SK-N-SH (cell line): ENCODE measurements at regions not wholly inside any gene's neighbourhood (a gene's known extent, or its start where the extent isn't known, plus 50 kb on each side); places are given as distances from the start of the nearest gene placed in this dataset.
"Not testable (repeated sequence)": the region's sequence is repeated elsewhere in the genome, so short reads cannot be mapped to it uniquely, and the experiment has no call there.

Source experiments
- CTCF ChIA-PET: fragments of 300-600, 350-600 bp; formaldehyde crosslinking; extraction: SDS; loops from one replicate; lab custom pipeline; 2021; lab: Yijun Ruan, JAX
- POLR2A ChIA-PET: fragments of 350-600 bp; sonication (Branson Sonifier 250); formaldehyde crosslinking; extraction: SDS; loops from one replicate; lab custom pipeline; 2020; ENCODE audit warnings: antibody characterized with exemption, inconsistent platforms; lab: Yijun Ruan, JAX
- DNase-seq: peaks from one replicate; pipeline ENCODE4 v3.0.0; 2012
- H2AFZ ChIP-seq: fragments of 200-600 bp; sonication (generic); 2 replicates; pipeline ENCODE4 v1.8.1; 2016; ENCODE audit warnings: antibody characterized with exemption, mild to moderate bottlenecking, low read depth
- H3F3A ChIP-seq: fragments of 200-600 bp; sonication (generic); replicated peaks from 2 replicates; pipeline ENCODE3; 2016; ENCODE audit warnings: antibody characterized with exemption, mild to moderate bottlenecking; ENCODE audit not compliant: insufficient read depth
- H3K27ac ChIP-seq, 2 experiments: fragments of 200-500 bp in 1 of 2; fragments of 200-600 bp in 1 of 2; sonication (Bioruptor generic) in 1 of 2; sonication (generic), shearing (Covaris generic) in 1 of 2; 2 replicates each; pipeline versions ENCODE4 v1.5.1 to v1.6.1; 2014 to 2016; ENCODE audit warnings: low read depth in 2 of 2, inconsistent platforms in 1 of 2, low read length in 1 of 2, mild to moderate bottlenecking in 1 of 2, mixed read lengths in 1 of 2
- H3K27me3 ChIP-seq: fragments of 200-600 bp; sonication (generic), shearing (Covaris generic); 2 replicates; pipeline ENCODE4 v1.6.1; 2016; ENCODE audit warnings: mixed run types; ENCODE audit not compliant: insufficient read depth
- H3K36me3 ChIP-seq, 2 experiments: fragments of 200-500 bp in 1 of 2; fragments of 200-600 bp in 1 of 2; sonication (Bioruptor generic) in 1 of 2; sonication (generic) in 1 of 2; replicated peaks in 1 of 2; 2 replicates each; pipeline versions ENCODE3 to v1.5.1; 2014 to 2016; ENCODE audit warnings: low read length in 1 of 2, mild to moderate bottlenecking in 1 of 2; ENCODE audit not compliant: insufficient read depth in 2 of 2, control insufficient read depth in 1 of 2
- H3K4me1 ChIP-seq, 2 experiments: fragments of 200-500 bp in 1 of 2; fragments of 200-600 bp in 1 of 2; sonication (Bioruptor generic) in 1 of 2; sonication (generic), shearing (Covaris generic) in 1 of 2; 2 replicates each; pipeline versions ENCODE4 v1.5.1 to v1.6.1; 2014 to 2016; ENCODE audit warnings: low read depth in 1 of 2, low read length in 1 of 2, mixed run types in 1 of 2; ENCODE audit not compliant: insufficient read depth in 2 of 2, control insufficient read depth in 1 of 2
- H3K4me2 ChIP-seq: fragments of 200-600 bp; sonication (generic), shearing (Covaris generic); 2 replicates; pipeline ENCODE4 v1.6.1; 2017; ENCODE audit warnings: mixed run types
- H3K4me3 ChIP-seq, 2 experiments: fragments of 200-500 bp in 1 of 2; fragments of 200-600 bp in 1 of 2; sonication (Bioruptor generic) in 1 of 2; sonication (generic), shearing (Covaris generic) in 1 of 2; 2 replicates each; pipeline versions ENCODE4 v1.5.1 to v1.8.1; 2014 to 2016; ENCODE audit warnings: low read depth in 2 of 2, inconsistent platforms in 1 of 2, low read length in 1 of 2, mild to moderate bottlenecking in 1 of 2, mixed read lengths in 1 of 2, moderate library complexity in 1 of 2
- H3K79me2 ChIP-seq: fragments of 200-600 bp; sonication (generic); 2 replicates; pipeline ENCODE4 v1.8.1; 2017; ENCODE audit warnings: mild to moderate bottlenecking; ENCODE audit not compliant: insufficient read depth
- H3K9ac ChIP-seq: fragments of 200-600 bp; sonication (generic); 2 replicates; pipeline ENCODE4 v1.6.1; 2017; ENCODE audit warnings: mixed run types
- H3K9me2 ChIP-seq: fragments of 200-600 bp; sonication (generic); 2 replicates; pipeline ENCODE4 v1.6.1; 2017; ENCODE audit warnings: mixed run types
- H3K9me3 ChIP-seq: fragments of 200-600 bp; sonication (generic); 2 replicates; pipeline ENCODE4 v1.6.1; 2017; ENCODE audit warnings: mixed run types, mild to moderate bottlenecking, moderate library complexity
- H4K20me1 ChIP-seq: fragments of 200-600 bp; sonication (generic); 2 replicates; pipeline ENCODE4 v1.6.1; 2017; ENCODE audit warnings: mild to moderate bottlenecking, mixed run types; ENCODE audit not compliant: insufficient read depth
- ELF1 ChIP-seq: IDR thresholded peaks from 2 replicates; pipeline ENCODE4 v1.4.0; 2012
- EP300 ChIP-seq, 2 experiments: IDR thresholded peaks; 2 replicates each; pipeline versions ENCODE4 v1.4.0 to v1.6.1; 2012; ENCODE audit warnings: borderline replicate concordance in 1 of 2, low read depth in 1 of 2, low read length in 1 of 2
- EZH2phosphoT487 ChIP-seq: fragments of 200-600 bp; sonication (generic); IDR thresholded peaks from 2 replicates; pipeline ENCODE4 v1.6.1; 2017; ENCODE audit warnings: low read depth, mixed run types, mild to moderate bottlenecking, antibody characterized with exemption, moderate library complexity, borderline replicate concordance
- FOXJ3 ChIP-seq: sonication (generic); formaldehyde crosslinking; IDR thresholded peaks from 2 replicates; pipeline ENCODE4 v1.5.1; 2020; ENCODE audit warnings: mild to moderate bottlenecking, missing genetic modification reagents
- FOXM1 ChIP-seq: IDR thresholded peaks from 2 replicates; pipeline ENCODE4 v1.4.0; 2012; ENCODE audit warnings: low read depth, mild to moderate bottlenecking
- GATA2 ChIP-seq: sonication (generic); formaldehyde crosslinking; IDR thresholded peaks from 2 replicates; pipeline ENCODE4 v1.5.0; 2020; ENCODE audit warnings: mild to moderate bottlenecking, missing genetic modification reagents
- MXI1 ChIP-seq: IDR thresholded peaks from 2 replicates; pipeline ENCODE4 v1.6.1; 2012; ENCODE audit warnings: mild to moderate bottlenecking, low read depth, low read length, improper control_type of control experiment
- NRF1 ChIP-seq: IDR thresholded peaks from 2 replicates; pipeline ENCODE4 v1.6.1; 2012; ENCODE audit warnings: low read depth, mild to moderate bottlenecking, low read length
- POLR2AphosphoS5 ChIP-seq: IDR thresholded peaks from 2 replicates; pipeline ENCODE4 v1.6.1; 2012; ENCODE audit warnings: low read depth, low read length
- RCOR1 ChIP-seq: fragments of 150-350 bp; IDR thresholded peaks from 2 replicates; pipeline ENCODE4 v1.6.1; 2017; ENCODE audit warnings: antibody characterized with exemption, low read length
- SIN3A ChIP-seq: IDR thresholded peaks from 2 replicates; pipeline ENCODE4 v1.6.1; 2012; ENCODE audit warnings: low read depth, mild to moderate bottlenecking, low read length, moderate library complexity, borderline replicate concordance
- SMC3 ChIP-seq: IDR thresholded peaks from 2 replicates; pipeline ENCODE4 v1.6.1; 2012; ENCODE audit warnings: low read depth, low read length, improper control_type of control experiment
- TCF12 ChIP-seq: IDR thresholded peaks from 2 replicates; pipeline ENCODE4 v1.4.0; 2012
- TEAD4 ChIP-seq: IDR thresholded peaks from 2 replicates; pipeline ENCODE4 v1.4.0; 2012; ENCODE audit warnings: mild to moderate bottlenecking, borderline replicate concordance; ENCODE audit not compliant: insufficient read depth
- USF1 ChIP-seq: IDR thresholded peaks from 2 replicates; pipeline ENCODE4 v1.4.0; 2012; ENCODE audit warnings: low read depth, borderline replicate concordance
- YY1 ChIP-seq: IDR thresholded peaks from 2 replicates; pipeline ENCODE4 v1.4.0; 2012; ENCODE audit warnings: low read depth, mild to moderate bottlenecking
- WGBS: methylation state at CpG from one replicate; pipeline ENCODE4 v1.1.6; 2017; ENCODE audit warnings: low lambda C conversion rate; 5-methylcytosine and 5-hydroxymethylcytosine counted together
- TF ChIP-seq, protein P1 (sequence below): fragments of 150-350 bp; IDR thresholded peaks from 2 replicates; pipeline ENCODE4 v1.6.1; 2016; ENCODE audit warnings: mild to moderate bottlenecking, low read depth, low read length

GRCh38 chr2:131717907-131718306 is 190.2 kb downstream of the CCDC74A start:
- H3K9ac ChIP-seq, H3K9me2 ChIP-seq, CTCF ChIA-PET, H4K20me1 ChIP-seq, H3K4me3 ChIP-seq, H3K4me2 ChIP-seq, H3K27me3 ChIP-seq, H2AFZ ChIP-seq, H3K27ac ChIP-seq, POLR2A ChIA-PET, H3K36me3 ChIP-seq, DNase-seq, H3K9me3 ChIP-seq, H3F3A ChIP-seq, H3K4me1 ChIP-seq: not testable (repeated sequence)
- peaks cover 21% of the 10 kb centered on the region; the same call in 1 of the 2 replicates for H3K79me2 ChIP-seq

GRCh38 chr2:131721163-131721562 is 193.5 kb downstream of the CCDC74A start:
- H3K4me1 ChIP-seq, H3K9me2 ChIP-seq, H3K27me3 ChIP-seq, CTCF ChIA-PET, H3K27ac ChIP-seq, H3K4me3 ChIP-seq, DNase-seq, H3K9me3 ChIP-seq, H3F3A ChIP-seq, H3K9ac ChIP-seq, H3K4me2 ChIP-seq, H3K36me3 ChIP-seq, H4K20me1 ChIP-seq, POLR2A ChIA-PET, H2AFZ ChIP-seq: not testable (repeated sequence)
- 92% methylated on average over 4 of the region's 6 CpGs for whole genome bisulfite sequencing
- peaks cover 21% of the 10 kb centered on the region; the same call in 1 of the 2 replicates for H3K79me2 ChIP-seq

- 99% methylated on average over 2 of the region's 2 CpGs for WGBS
- CTCF ChIA-PET, H4K20me1 ChIP-seq, H3K27ac ChIP-seq, H3K36me3 ChIP-seq, H3K9ac ChIP-seq, H2AFZ ChIP-seq, H3K4me1 ChIP-seq, H3K27me3 ChIP-seq, DNase-seq, H3F3A ChIP-seq, H3K9me2 ChIP-seq, H3K4me2 ChIP-seq, POLR2A ChIA-PET, H3K9me3 ChIP-seq, H3K4me3 ChIP-seq: not testable (repeated sequence)
- peaks cover 21% of the 10 kb centered on the region; the same call in 1 of the 2 replicates for H3K79me2 ChIP-seq
Observed at GRCh38 chr2:131722256-131722655, 194.6 kb downstream of the CCDC74A start.

- Histone ChIP-seq H3K9me3 (no peaks in the 10 kb centered on the region), H3K4me2 (no peak overlapping the region), H3K27ac (no peak overlapping the region), H3K27me3 (no peaks in the 10 kb centered on the region), H3F3A (peaks cover 4% of the 10 kb centered on the region), H2AFZ (no peak overlapping the region), H4K20me1 (no peaks in the 10 kb centered on the region), H3K9ac (no peak overlapping the region), H3K4me1 (no peaks in the 10 kb centered on the region), H3K9me2 (no peaks in the 10 kb centered on the region), H3K36me3 (peaks cover 0 to under 1% of the 10 kb centered on the region in 2 experiments), H3K4me3 (no peak overlapping the region), H3K79me2 (peaks cover 9% of the 10 kb centered on the region; the same call in 1 of the 2 replicates)
- ChIA-PET CTCF (interaction anchor here (1.2 kb wide), 1 partner anchor 11 kb away, joined by 3 read pairs; no protein-coding TSS in a partner anchor), POLR2A (no interaction called here)
- WGBS, result 99% methylated on average over 18 of the region's 46 CpGs
- peak; percentile 2 for DNase-seq
- no peak for TF ChIP-seq SIN3A
- no peak for TF ChIP-seq EZH2phosphoT487
- no peak for TF ChIP-seq NRF1
- TF ChIP-seq FOXM1, result no peak
- TF ChIP-seq, protein P1, sequence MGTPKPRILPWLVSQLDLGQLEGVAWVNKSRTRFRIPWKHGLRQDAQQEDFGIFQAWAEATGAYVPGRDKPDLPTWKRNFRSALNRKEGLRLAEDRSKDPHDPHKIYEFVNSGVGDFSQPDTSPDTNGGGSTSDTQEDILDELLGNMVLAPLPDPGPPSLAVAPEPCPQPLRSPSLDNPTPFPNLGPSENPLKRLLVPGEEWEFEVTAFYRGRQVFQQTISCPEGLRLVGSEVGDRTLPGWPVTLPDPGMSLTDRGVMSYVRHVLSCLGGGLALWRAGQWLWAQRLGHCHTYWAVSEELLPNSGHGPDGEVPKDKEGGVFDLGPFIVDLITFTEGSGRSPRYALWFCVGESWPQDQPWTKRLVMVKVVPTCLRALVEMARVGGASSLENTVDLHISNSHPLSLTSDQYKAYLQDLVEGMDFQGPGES, result no peak
- no peak for TF ChIP-seq FOXJ3 (CRISPR knock-in tag)
- TF ChIP-seq USF1, result no peak
- TF ChIP-seq GATA2 (CRISPR knock-in tag), result no peak
- no peak for TF ChIP-seq YY1
- TF ChIP-seq SMC3, result no peak
- TF ChIP-seq ELF1, result no peak
- TF ChIP-seq EP300 (IDR thresholded peaks at IDR 0.05; ENCODE audit: borderline replicate concordance in 1 of 2, low read depth in 1 of 2, low read length in 1 of 2), result no peak
- TF ChIP-seq MXI1, result no peak
- no peak for TF ChIP-seq TEAD4
- no peak for TF ChIP-seq TCF12
- no peak for TF ChIP-seq RCOR1
- TF ChIP-seq POLR2AphosphoS5, result no peak
Observed at GRCh38 chr2:131724019-131724418, 196.3 kb downstream of the CCDC74A start.
